ENCODE measurements at regions not wholly inside any gene's neighbourhood (a gene's known extent, or its start where the extent isn't known, plus 50 kb on each side); places are given as distances from the start of the nearest gene placed in this dataset.
"Not testable (repeated sequence)": the region's sequence is repeated elsewhere in the genome, so short reads cannot be mapped to it uniquely, and the experiment has no call there.

DNA sequence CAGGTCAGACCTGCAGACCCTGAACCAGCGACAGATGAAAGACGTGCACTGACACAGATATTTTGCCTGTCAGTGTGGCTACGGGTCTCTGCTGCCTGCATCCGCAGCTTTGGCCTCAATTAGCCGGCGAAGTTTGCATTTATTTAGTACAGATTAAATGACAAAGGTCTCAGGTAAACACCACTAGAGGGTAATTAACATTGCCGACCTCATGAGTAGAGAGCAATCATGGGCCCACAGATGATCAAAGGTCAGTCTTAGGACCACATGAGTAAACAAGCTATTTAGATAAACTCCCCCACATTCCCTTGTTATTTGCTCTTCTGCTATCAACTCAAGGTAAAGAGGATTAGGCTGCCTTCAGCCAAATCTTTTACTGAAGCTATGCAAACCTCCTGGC is 248.1 kb upstream of the SEL1L start:
- TF ChIP-seq CTCF (conservative IDR thresholded peaks at IDR 0.05 in 1 of 2, IDR thresholded peaks at IDR 0.05 in 1 of 2; ENCODE audit: extremely low read depth in 1 of 2, insufficient read depth in 1 of 2, low read depth in 1 of 2, low read length in 2 of 2); EZH2 (IDR thresholded peaks at IDR 0.05; ENCODE audit: borderline replicate concordance, low read length): not testable (repeated sequence)

All from mammary epithelial cell (primary cell).